AG09309 (cell line): ENCODE measurements at regions not wholly inside any gene's neighbourhood (a gene's known extent, or its start where the extent isn't known, plus 50 kb on each side); places are given as distances from the start of the nearest gene placed in this dataset.

ENCODE experiments used
- DNase-seq: peaks from one replicate; pipeline ENCODE4 v3.0.0-alpha.2; 2010; ENCODE audit warnings: low read depth
- H3K4me3 ChIP-seq: 2 replicates; pipeline ENCODE4 v1.5.1; 2011; ENCODE audit warnings: mild to moderate bottlenecking, low read depth, low read length, moderate library complexity; ENCODE audit not compliant: control insufficient read depth
- CTCF ChIP-seq: IDR thresholded peaks from 2 replicates; pipeline ENCODE4 v1.5.1; 2011; ENCODE audit warnings: mild to moderate bottlenecking, low read depth, low read length, inconsistent platforms; ENCODE audit not compliant: insufficient read depth, control insufficient read depth; ENCODE audit errors: missing control alignments

GRCh38 chr10:37713132-37713501 is 144.3 kb downstream of the ZNF248 start:
- DNase-seq: no peak
- TF ChIP-seq CTCF: no peak
- H3K4me3 ChIP-seq: no peak overlapping the region

GRCh38 chr10:37712489-37713131 is 144.8 kb downstream of the ZNF248 start:
- H3K4me3 ChIP-seq: no peak overlapping the region
- TF ChIP-seq CTCF: no peak
- DNase-seq: no peak

- DNase-seq: no peak
- no peak overlapping the region for H3K4me3 ChIP-seq
- no peak for TF ChIP-seq CTCF
Observed at GRCh38 chr10:37711617-37712488, 145.6 kb downstream of the ZNF248 start.

- TF ChIP-seq CTCF: no peak
- DNase-seq: no peak
- no peak overlapping the region for H3K4me3 ChIP-seq
Observed at GRCh38 chr10:37710831-37711616, 146.4 kb downstream of the ZNF248 start.

- no peak for TF ChIP-seq CTCF
- no peak overlapping the region for H3K4me3 ChIP-seq
- no peak for DNase-seq
Observed at GRCh38 chr10:37707829-37708578, 149.4 kb downstream of the ZNF248 start.

GRCh38 chr10:37704566-37704965 is 152.8 kb downstream of the ZNF248 start:
- no peak overlapping the region for H3K4me3 ChIP-seq
- no peak for DNase-seq
- TF ChIP-seq CTCF: no peak
